HUES48 (cell line): ENCODE measurements at regions not wholly inside any gene's neighbourhood (a gene's known extent, or its start where the extent isn't known, plus 50 kb on each side); places are given as distances from the start of the nearest gene placed in this dataset.

Experiments
- H3K27ac ChIP-seq: one replicate; pipeline ENCODE4 v1.7.0; 2013; ENCODE audit warnings: low read depth, low read length, inconsistent platforms
- H3K27me3 ChIP-seq: 2 replicates; pipeline ENCODE4 v1.6.1; 2013; ENCODE audit warnings: mild to moderate bottlenecking, low read length; ENCODE audit not compliant: control insufficient read depth, insufficient read depth
- H3K36me3 ChIP-seq: 2 replicates; pipeline ENCODE4 v1.6.1; 2013; ENCODE audit warnings: low read length; ENCODE audit not compliant: control insufficient read depth, insufficient read depth
- H3K4me1 ChIP-seq: 2 replicates; pipeline ENCODE4 v1.6.1; 2013; ENCODE audit warnings: mild to moderate bottlenecking, low read length; ENCODE audit not compliant: control insufficient read depth, insufficient read depth
- H3K4me3 ChIP-seq: 2 replicates; pipeline ENCODE4 v1.5.1; 2013; ENCODE audit warnings: mild to moderate bottlenecking, low read depth, low read length
- H3K9ac ChIP-seq: 2 replicates; pipeline ENCODE4 v1.6.1; 2013; ENCODE audit warnings: mild to moderate bottlenecking, low read depth, low read length, moderate library complexity
- H3K9me3 ChIP-seq: 2 replicates; pipeline ENCODE4 v1.6.1; 2013; ENCODE audit warnings: low read length; ENCODE audit not compliant: control insufficient read depth, insufficient read depth

GRCh38 chr18:68525091-68525490 is 189.8 kb downstream of the TMX3 start:
- H3K4me3 ChIP-seq: no peak overlapping the region
- H3K27ac ChIP-seq: no peak overlapping the region
- H3K4me1 ChIP-seq: peaks cover 3% of the 10 kb centered on the region; the same call in 1 of the 2 replicates
- no peaks in the 10 kb centered on the region for H3K27me3 ChIP-seq
- H3K9me3 ChIP-seq: no peaks in the 10 kb centered on the region
- H3K36me3 ChIP-seq: no peaks in the 10 kb centered on the region
- H3K9ac ChIP-seq: no peak overlapping the region

- no peak overlapping the region for H3K4me3 ChIP-seq
- no peaks in the 10 kb centered on the region for H3K9me3 ChIP-seq
- H3K27ac ChIP-seq: no peak overlapping the region
- no peak overlapping the region for H3K9ac ChIP-seq
- peaks cover 14% of the 10 kb centered on the region for H3K4me1 ChIP-seq
- H3K36me3 ChIP-seq: no peaks in the 10 kb centered on the region
- H3K27me3 ChIP-seq: no peaks in the 10 kb centered on the region
These were observed 194.4 kb downstream of the TMX3 start for GRCh38 chr18:68520406-68521075.

GRCh38 chr18:68519336-68519735 is 195.6 kb downstream of the TMX3 start:
- Histone ChIP-seq H3K27me3 (no peaks in the 10 kb centered on the region), H3K27ac (no peak overlapping the region), H3K4me1 (peaks cover 19% of the 10 kb centered on the region), H3K4me3 (no peak overlapping the region), H3K9me3 (no peaks in the 10 kb centered on the region), H3K36me3 (no peaks in the 10 kb centered on the region), H3K9ac (no peak overlapping the region)

- H3K36me3 ChIP-seq: no peaks in the 10 kb centered on the region
- H3K9me3 ChIP-seq: no peaks in the 10 kb centered on the region
- no peak overlapping the region for H3K4me3 ChIP-seq
- no peaks in the 10 kb centered on the region for H3K27me3 ChIP-seq
- no peak overlapping the region for H3K27ac ChIP-seq
- H3K9ac ChIP-seq: no peak overlapping the region
- H3K4me1 ChIP-seq: peaks cover 8% of the 10 kb centered on the region; the same call in 1 of the 2 replicates
These were observed 205.0 kb downstream of the TMX3 start for GRCh38 chr18:68509902-68510301.

GRCh38 chr18:68507781-68508180 is 207.1 kb downstream of the TMX3 start:
- Histone ChIP-seq H3K27ac (no peak overlapping the region), H3K4me1 (0 out of 2 replicates have a peak, but pooled peaks cover 2% of the 10 kb centered on the region), H3K9me3 (no peaks in the 10 kb centered on the region), H3K9ac (no peak overlapping the region), H3K4me3 (no peak overlapping the region), H3K27me3 (no peaks in the 10 kb centered on the region), H3K36me3 (no peaks in the 10 kb centered on the region)

- H3K9me3 ChIP-seq: no peaks in the 10 kb centered on the region
- no peaks in the 10 kb centered on the region for H3K27me3 ChIP-seq
- no peaks in the 10 kb centered on the region for H3K36me3 ChIP-seq
- peaks cover 6% of the 10 kb centered on the region; the same call in 1 of the 2 replicates for H3K4me1 ChIP-seq
- no peak overlapping the region for H3K9ac ChIP-seq
- H3K4me3 ChIP-seq: no peak overlapping the region
- no peak overlapping the region for H3K27ac ChIP-seq
These were observed 209.7 kb downstream of the TMX3 start for GRCh38 chr18:68505178-68505574.

GRCh38 chr18:68504441-68505177 is 210.3 kb downstream of the TMX3 start:
- peaks cover 6% of the 10 kb centered on the region; the same call in 1 of the 2 replicates for H3K4me1 ChIP-seq
- no peaks in the 10 kb centered on the region for H3K9me3 ChIP-seq
- H3K27ac ChIP-seq: no peak overlapping the region
- H3K9ac ChIP-seq: no peak overlapping the region
- no peaks in the 10 kb centered on the region for H3K36me3 ChIP-seq
- no peaks in the 10 kb centered on the region for H3K27me3 ChIP-seq
- no peak overlapping the region for H3K4me3 ChIP-seq

GRCh38 chr18:68500556-68500955 is 214.4 kb downstream of the TMX3 start:
- Histone ChIP-seq H3K9ac (no peak overlapping the region), H3K27me3 (no peaks in the 10 kb centered on the region), H3K9me3 (no peaks in the 10 kb centered on the region)

GRCh38 chr18:68499141-68499540 is 215.8 kb downstream of the TMX3 start:
- no peak overlapping the region for H3K4me3 ChIP-seq
- H3K36me3 ChIP-seq: no peaks in the 10 kb centered on the region
- H3K4me1 ChIP-seq: peaks cover 14% of the 10 kb centered on the region; the same call in 1 of the 2 replicates
- no peaks in the 10 kb centered on the region for H3K27me3 ChIP-seq
- H3K9me3 ChIP-seq: no peaks in the 10 kb centered on the region
- H3K27ac ChIP-seq: no peak overlapping the region
- H3K9ac ChIP-seq: no peak overlapping the region

More at GRCh38 chr18:68500556-68500955, 214.4 kb downstream of the TMX3 start:
- H3K36me3 ChIP-seq: no peaks in the 10 kb centered on the region
- H3K4me3 ChIP-seq: no peak overlapping the region
- H3K27ac ChIP-seq: no peak overlapping the region
- peaks cover 14% of the 10 kb centered on the region; the same call in 1 of the 2 replicates for H3K4me1 ChIP-seq

GRCh38 chr18:68498636-68499035 is 216.3 kb downstream of the TMX3 start:
- no peaks in the 10 kb centered on the region for H3K27me3 ChIP-seq
- no peak overlapping the region for H3K27ac ChIP-seq
- H3K4me1 ChIP-seq: peaks cover 14% of the 10 kb centered on the region; the same call in 1 of the 2 replicates
- H3K9ac ChIP-seq: no peak overlapping the region
- H3K36me3 ChIP-seq: no peaks in the 10 kb centered on the region
- no peaks in the 10 kb centered on the region for H3K9me3 ChIP-seq
- H3K4me3 ChIP-seq: no peak overlapping the region

GRCh38 chr18:68498185-68498584 is 216.7 kb downstream of the TMX3 start:
- Histone ChIP-seq H3K27ac (no peak overlapping the region), H3K4me1 (peaks cover 14% of the 10 kb centered on the region; the same call in 1 of the 2 replicates), H3K36me3 (no peaks in the 10 kb centered on the region), H3K9ac (no peak overlapping the region), H3K4me3 (no peak overlapping the region), H3K27me3 (no peaks in the 10 kb centered on the region), H3K9me3 (no peaks in the 10 kb centered on the region)
